T-helper 1 cell (primary cell): ENCODE measurements at regions not wholly inside any gene's neighbourhood (a gene's known extent, or its start where the extent isn't known, plus 50 kb on each side); places are given as distances from the start of the nearest gene placed in this dataset.

Experiments used
- DNase-seq, 5 donors: peaks; one replicate each; pipeline ENCODE4 v3.0.0-alpha.2; 2012 to 2020

DNA sequence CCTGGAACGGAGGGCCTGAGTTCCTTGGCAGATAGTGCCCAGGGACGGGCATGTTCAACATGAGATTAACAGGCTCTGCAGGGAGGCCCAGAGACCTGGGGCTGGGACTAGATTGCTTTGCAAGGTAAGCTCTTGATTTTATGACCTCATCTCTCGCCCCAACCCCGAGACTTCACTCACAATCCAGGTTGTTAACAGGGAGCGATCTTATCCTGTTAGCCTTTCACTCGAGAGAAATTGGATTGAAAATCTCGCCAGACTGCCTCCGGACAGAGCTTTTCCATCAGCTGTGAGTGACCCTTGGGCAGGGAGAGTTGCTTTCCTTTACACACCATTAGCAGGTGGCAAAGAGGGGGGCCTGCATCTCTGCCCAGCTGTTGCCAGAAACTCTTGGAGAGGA, 521.7 kb upstream of the EEF2KMT start:
- DNase-seq = no peak

DNA sequence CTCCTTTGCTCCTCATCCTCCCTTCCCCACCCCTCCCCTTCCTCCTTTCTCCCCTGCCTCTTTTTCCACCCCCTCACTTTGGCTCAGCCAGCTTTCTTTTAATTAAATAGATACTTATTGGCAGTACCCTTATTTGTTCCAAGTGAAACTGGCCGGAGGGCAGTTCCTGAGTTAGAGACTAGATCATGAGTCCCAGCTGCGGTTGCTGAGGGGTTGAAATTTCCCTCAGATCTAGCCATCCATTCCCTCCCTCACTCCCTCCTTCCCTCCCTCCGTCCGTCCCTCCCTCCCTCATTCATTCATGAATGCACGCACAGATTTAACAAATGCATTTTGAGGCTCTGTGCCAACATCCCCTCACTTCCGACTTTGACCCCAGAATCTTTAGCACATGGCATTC, 519.2 kb upstream of the EEF2KMT start:
- no peak for DNase-seq

DNA sequence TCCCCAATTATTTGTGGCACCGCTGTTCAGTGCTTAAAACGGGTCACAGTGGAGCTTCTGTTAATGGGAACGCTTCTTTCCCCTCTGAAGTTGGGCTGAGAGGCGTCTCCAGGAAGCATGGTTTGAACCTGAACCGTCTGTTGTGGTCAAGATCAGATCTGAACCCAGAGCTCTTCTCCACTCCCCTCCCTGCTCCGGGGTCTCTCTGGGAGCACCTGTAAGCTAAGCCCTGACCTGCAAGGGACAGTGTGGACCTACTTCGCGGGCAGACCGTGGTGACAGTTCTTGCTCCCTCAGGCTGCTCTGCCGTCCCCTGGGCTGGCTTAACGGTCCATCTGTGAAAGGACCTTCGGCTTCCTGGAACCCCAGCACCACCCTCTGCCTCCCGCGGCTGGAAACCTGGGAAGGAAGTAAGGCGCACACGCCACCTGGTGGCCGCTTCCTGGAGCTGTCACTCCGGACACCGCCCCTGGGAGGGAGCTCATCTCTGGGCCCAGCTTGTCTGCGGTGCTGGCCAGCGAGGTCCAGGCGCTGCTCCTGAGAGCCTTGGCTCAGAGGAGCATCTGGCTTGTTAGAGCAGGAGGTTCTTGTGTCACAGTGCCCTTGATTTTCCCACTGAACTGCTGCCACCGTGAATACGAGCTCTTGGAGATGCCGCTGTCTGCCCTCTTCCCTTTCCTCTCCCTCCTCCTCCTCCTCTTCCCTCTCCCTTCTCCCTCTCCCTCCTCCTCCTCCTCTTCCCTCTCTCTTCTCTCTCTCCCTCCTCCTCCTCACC, 518.5 kb upstream of the EEF2KMT start:
- peak in 2 of 5 donors; percentile 1 to 24 for DNase-seq

DNA sequence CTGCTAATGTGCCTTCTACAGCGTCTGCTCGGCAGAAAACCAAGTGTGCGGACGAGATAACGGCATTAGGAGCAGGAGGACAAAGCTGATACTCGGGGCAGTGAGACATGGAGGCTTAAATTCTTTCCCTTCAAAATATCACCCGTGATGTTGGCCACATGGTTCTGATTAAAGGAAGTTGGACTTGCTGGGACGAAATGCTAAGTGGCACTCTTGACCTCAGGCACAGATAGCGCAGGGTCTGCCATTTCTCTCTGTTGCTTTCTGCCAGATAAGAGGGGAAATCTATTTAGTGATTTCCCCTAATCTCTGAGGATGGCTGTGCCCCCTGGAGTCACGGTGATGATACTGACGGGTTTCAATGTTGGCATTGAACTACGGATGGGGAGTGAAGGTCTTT, 509.6 kb upstream of the EEF2KMT start:
- no peak for DNase-seq

DNA sequence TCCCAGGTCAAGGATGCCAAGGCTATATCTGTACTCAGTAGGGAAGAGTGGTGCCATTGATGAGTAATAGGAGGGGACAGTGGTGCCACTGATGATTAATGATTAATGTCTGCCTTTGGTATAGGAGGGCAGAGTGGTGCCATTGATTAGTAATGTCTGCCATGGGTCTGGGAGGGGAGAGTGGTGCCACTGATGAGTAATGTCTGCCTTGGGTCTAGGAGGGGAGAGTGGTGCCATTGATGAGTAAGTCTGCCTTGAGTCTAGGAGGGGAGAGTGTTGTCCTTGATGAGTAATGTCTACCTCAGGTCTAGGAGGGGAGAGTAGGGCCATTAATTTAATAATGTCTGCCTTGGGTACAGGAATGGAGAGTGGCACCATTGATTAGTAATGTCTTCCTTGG, 507.8 kb upstream of the EEF2KMT start:
- DNase-seq = no peak

DNA sequence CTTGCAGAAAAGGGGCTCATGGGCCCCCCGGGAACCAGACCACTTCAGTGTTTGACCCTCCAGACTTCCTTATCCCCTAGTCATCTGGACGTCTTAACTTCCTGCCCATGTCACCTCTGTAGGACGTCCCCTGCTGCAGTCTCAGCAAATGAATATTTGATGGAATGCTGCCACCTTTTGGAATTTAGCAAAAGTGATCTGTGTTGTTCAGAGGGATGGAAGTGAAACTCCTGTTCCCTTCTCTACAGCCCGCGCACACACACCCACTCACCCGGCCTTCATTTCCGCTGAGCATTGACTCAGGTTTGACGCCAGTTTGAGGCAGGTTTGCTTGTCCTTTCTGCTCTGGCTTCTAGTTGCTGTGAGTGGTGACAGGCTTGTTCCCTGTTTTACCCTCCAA, 507.2 kb upstream of the EEF2KMT start:
- DNase-seq = no peak

DNA sequence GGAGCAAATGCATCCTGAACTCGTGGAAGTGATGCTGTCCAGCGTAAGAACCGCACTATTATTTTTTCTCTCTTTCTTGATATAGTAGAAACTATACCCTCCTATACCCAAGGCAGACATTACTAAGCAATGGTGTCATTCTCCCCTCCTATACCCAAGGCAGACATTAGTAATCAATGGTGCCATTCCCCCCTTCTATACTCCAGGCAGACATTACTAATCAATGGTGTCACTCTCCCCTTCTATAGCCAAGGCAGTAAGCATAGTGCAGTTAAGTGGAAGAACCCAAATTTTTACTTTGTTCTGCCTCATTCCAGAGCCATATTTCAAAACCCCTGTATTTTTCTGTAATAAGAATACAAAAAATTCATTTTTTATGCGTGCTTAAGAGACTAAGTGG, 506.2 kb upstream of the EEF2KMT start:
- no peak for DNase-seq

DNA sequence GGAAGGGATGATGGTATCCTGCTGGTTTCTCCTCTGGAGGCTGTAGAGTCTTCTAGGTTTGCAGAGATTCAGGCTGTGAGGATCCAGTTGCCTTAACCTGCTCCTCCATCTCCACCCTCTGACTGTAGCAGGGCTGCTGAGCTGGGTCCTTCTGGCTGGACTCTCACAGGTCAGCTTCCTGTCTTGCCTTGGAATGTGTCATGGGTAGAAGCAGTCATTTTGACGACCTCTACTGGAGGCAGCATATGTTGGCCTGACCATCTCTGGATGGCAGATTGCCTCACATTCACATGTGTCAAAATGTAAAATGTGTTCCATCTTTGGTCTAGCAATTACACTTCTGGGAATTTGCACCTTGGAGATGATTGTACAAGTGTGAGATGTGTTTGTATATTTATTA, 504.4 kb upstream of the EEF2KMT start:
- DNase-seq = no peak

DNA sequence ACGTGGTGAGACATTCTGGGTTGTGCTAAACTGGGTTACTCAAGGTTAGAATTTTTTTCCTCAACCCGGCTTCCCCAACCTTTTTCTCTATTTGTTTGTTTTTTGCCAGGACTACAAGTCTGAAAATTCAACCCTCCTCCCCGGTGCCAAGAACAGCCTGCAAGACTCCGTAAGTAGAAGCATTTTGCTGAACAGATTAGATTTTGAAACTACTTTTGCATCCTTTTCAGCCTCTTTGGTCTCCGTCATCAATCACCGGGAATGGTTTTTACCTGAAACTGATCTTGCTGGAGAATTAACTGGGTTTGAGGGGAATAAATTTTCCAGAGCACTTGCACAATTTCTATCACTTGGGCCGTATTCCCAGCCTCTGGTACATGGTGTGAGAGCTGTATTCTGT, 501.2 kb upstream of the EEF2KMT start:
- no peak for DNase-seq

DNA sequence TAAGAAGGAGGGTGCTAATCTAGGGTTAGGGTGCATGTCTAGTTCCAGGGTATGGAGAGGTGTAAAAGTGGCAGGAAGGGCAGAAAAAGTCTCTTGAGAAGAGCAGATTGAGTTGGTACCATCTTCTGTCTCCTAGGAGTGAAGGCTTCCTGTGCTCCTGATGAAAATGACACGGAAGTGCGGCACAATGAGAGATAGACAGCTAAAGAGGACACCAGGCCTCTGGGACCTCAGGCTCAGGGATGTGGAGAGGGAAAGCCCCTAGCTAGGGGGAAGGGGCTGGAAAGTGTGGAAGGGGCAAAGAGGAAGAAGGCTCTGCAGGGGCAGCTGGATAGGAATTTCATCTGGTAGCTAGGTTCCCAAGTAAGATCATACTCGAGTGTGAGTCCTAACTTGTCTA, 498.3 kb upstream of the EEF2KMT start:
- DNase-seq = no peak

DNA sequence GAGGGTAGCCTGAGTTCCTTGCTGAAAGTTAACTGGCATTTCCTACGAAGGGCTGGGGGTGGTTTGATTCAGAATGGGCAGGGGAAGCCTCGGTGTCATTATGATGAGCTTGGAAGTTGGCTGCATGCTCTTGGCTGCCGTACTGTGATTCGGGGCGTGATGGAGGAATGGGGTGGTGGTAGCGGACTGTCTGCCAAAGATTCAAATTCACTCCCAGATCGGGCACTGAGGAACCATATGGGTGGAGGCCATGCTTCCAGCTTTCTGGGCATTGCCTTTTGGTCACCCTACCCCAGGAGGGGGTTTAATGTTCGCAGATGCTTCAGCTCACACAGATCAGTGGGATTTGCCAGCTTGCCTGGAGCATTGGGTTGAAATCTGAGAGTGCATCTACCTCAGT, 492.8 kb upstream of the EEF2KMT start:
- DNase-seq = no peak

DNA sequence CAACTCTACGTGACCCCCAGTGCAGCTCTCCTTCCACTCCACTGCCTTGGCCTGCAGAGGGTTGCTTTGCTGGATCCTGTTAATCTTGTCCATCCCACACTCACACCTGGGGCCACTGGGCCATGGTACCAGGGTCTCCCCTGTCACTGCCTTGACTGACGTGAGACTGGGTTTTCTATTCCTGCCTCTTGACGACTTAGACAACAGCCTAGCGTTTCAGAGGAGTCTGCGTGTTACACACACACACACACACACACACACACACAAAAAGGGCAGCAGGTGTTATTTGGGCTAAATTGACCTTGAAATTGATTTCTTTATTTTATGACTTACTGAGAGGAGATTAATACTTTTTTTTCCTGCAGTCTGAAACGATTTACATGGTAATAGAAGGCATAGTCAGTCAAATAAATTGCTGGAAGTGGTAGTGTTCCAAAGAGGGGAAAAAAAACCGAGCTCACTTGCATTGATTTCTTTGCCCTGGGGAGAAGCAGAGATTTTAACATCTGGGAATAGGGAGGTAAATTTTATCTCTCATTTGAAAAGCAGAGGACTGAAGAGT, 492.3 kb upstream of the EEF2KMT start:
- no peak for DNase-seq

DNA sequence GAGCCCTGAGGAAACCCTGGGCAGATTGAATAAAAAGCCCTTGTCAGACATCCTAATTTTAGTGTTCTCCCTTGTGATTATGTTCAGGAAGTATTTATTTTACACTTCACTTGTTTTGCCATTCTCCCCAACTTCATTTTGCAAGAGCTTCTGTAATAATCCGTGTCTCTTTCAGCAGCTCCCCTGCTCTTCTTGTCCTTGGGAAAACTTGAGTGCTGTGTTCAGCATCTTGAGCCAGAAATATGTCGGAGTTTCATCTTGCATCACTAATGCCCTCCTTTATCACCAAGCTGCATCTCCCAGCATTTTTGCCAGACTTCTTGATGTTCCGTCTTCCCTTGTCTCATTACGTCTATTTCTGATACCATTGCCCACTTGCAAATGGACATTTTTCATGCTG, 486.5 kb upstream of the EEF2KMT start:
- no peak for DNase-seq

DNA sequence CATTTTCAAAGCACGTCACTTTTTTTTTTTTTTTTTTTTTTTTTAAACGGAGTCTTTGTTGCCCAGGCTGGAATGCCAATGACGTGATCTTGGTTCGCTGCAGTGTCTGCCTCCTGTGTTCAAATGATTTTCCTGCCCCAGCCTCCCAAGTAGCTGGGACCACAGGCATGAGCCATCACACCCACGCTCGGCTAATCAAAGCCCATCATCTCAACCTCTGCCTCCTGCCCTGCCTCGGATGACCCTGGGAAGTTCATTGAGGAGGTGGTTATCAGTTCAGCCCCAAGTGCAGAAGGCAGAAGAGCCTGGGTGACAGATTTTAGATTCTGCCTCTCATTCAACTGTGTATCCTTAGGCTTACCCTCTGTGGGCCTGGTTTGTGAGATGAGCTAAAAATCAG, 484.9 kb upstream of the EEF2KMT start:
- DNase-seq = no peak

DNA sequence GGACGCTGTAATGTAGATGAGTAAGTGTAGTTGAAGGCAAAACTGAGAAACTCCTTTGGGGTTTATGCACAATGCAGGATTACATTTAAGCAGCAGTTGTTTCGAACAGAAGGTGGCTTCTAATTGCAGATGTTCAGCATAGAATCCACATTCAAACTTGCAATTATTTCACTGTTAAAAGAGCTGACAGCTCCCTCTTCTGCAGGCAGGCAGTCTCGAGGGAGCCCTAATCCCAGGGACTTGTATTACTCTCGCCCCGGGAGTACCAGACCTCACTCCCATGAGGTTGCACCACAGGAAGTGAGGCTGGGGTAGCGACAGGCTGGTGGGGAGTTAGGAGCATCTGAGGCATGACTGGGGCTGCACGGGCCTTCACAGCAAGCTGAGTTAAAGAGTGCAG, 484.3 kb upstream of the EEF2KMT start:
- DNase-seq = no peak

DNA sequence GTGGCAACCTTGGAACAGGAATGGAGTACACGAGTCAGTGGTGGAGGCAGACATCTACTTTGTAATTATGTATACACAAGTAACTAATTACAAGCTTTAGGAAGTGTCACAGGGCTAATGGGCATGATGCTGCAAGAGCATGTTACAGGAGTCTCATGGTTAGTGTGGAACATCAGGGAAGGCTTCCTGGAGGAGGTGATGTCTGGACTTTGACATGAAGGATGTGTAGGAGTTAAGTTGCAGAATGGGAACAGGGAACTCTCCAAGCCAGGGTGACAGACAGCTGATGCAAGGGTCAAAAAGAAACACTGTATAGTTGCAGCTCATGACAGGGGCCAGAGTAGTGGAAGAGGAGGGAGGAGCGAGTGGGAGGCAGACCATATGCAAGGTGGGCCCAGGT, 483.8 kb upstream of the EEF2KMT start:
- DNase-seq = no peak

DNA sequence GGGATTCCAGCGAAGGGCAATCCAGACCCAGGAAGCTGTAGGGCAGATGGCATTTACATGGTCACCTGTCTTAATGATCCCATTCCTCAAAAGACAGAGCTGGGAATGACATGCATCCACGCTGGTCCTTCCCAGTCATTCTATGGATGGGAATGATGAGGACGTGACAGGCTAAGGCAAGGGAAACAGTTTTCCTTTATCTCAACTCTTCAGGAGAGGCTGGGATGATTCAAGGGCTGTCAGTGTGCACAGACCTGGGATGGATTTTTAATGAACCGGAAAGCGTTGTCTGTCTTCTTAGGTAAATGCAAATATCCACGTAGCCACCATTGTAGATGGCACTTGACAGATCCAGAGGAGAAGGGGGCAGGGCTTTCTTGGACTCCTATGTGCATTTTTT, 483.2 kb upstream of the EEF2KMT start:
- no peak for DNase-seq

DNA sequence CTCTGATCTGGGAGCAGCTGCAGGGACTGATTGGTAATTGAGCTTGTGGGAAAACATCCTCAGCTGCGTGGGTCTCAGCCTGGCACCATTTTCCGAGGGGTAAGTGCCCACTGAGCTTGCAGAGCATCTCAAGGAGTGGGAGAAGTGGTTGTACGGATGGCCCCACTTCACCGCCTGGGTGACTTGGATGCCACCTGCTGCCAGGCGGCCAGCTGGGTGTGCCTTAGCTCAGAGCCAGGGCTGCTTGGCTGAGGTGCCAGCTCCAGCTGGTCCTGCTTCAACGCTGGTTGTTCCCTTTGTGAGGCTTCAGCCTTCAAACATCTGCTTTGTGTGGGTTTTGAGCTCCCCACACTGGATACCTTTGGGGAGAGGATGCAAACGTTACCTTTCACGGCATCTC, 482.7 kb upstream of the EEF2KMT start:
- DNase-seq = no peak

DNA sequence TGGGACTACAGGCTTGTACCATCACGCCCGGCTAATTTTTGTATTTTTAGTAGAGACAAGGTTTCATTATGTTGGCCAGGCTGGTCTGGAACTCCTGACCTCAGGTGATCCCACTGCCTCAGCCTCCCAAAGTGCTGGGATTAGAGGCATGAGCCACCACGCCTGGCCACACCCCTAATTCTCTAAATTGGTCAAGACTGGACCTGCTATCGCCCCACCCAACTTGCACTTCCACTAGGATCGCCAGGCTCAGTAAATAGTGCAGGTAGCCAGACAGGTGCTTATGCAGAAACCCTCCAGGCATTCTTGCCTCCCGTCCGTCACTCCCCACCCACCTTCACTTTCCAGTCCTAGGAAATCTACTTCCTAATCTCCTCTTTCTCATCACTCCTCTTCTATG, 481.4 kb upstream of the EEF2KMT start:
- no peak for DNase-seq

DNA sequence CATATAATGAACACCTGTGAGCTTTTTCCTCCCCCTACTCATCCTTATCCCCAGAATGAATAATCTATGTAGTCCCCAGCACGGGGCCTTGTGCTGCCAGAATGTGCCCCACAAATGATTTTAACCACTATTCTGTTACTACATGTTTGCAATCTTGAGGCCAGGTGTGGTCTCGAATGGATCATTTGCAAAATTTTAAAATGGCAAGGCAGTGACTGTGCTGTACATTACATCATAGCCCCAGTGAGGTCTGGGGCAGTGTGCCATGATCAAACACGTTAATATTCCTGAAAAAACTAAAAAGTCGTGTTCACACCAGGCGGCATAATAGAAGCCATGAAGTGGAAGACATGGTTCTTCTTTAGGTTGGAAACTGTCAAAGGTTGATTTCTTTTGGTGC, 479.9 kb upstream of the EEF2KMT start:
- no peak for DNase-seq

DNA sequence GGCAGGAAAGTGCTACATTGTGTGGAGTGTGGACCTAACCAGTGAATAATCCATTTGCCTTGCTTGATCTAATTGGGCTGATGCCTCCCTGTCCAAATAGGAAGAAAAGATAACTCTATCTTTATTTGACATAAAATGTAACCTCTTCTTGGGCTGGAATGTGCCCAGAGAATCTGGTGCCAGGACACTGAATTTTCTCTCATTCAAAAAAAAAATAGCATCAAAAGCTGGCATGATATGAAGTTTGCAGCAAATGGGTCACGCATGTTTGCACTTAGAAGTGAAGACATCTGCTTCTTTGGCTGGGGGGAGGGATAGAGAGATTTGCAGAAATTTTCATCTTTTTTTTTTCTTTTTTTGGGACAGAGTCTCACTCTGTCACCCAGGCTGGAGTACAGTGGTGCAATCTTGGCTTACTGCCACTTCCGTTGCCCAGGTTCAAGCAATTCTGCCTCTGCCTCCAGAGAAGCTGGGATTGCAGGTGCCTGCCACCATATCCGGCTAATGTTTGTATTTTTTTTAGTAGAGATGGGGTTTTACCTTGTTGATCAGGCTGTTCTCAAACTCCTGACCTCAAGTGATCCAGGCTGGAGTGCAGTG, 478.2 kb upstream of the EEF2KMT start:
- DNase-seq = no peak

DNA sequence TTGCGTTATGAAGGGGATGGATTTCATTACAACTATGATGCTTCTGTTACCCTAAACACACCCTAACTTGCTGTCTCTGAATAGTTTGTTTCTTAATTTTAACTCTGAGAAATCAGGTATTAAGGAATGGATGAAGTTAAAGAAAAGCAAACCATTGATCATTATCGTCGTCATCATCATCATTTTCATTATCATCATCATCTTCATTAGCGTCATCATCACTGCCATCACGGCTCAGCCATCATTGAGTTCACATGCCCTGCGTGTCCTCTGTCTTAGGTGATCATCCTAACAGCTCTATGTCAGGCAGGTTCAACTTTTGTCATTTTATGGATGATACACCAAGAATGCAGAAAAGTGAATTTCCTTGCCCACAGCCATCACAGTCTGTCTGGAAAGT, 477.5 kb upstream of the EEF2KMT start:
- no peak for DNase-seq

DNA sequence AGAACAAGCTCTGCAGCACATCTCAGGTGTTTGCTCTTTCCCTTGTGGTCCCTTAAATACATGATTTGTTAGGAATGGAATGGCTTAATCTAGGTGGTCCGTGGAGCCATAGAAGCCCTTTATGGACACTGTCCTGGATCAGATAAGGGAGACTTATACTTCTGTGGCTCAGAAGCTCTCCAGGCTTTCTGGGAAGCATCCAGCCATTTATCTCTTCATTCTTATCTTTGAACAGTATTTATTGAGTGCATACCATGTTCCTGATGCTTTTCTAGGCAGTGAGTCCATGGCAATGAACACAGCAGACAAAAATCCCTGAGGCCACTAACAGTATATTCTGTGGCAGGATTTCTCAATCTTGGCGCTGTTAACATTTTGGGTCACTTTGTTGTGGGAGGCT, 474.5 kb upstream of the EEF2KMT start:
- no peak for DNase-seq

DNA sequence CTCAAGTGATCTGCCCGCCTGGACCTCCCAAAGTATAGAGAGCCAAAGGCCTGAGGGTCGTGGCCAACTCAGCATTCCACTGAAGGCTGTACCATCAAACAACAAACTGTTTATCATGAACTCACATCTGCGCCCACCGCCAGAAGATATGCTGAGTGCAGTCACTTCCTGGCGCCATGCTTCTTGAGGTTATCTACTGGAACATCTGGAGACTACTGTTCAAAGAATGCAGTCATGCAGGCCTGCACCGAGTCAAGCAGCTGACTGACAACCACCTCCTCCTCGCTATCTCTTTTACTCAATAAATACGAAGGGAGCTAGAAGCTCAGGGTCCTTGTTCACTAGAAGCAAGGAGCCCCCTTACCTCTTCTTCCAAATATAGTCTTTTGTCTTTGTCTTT, 473.9 kb upstream of the EEF2KMT start:
- DNase-seq = no peak

DNA sequence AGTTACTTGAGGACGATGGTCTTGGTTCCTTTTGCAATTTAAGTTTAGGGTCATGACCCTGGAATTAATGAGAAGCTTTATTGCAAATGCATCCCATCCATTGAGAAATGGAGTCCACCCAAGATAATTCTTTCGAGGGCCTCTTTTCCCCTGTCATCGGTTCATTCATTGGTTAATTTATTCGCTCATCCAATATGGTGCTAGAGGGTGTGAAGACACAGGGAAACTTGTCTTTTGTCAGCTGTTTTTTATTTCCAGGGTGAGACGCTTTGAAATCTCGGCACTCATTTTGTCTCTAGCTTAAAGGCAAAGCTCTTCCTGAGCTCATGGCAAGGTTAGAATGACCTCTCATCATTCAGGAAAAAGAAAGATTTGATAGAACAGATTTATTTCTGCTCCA, 464.2 kb upstream of the EEF2KMT start:
- DNase-seq = no peak
